ENCODE measurements at regions not wholly inside any gene's neighbourhood (a gene's known extent, or its start where the extent isn't known, plus 50 kb on each side); places are given as distances from the start of the nearest gene placed in this dataset.
"Not testable (repeated sequence)": the region's sequence is repeated elsewhere in the genome, so short reads cannot be mapped to it uniquely, and the experiment has no call there.

GRCh38 chr2:91565689-91566430 is 2874.4 kb downstream of the RPIA start:
- WGBS (ENCODE audit: insufficient coverage), result no CpG with 5 or more reads among the region's 7 CpGs
- H4K20me1 ChIP-seq (ENCODE audit: insufficient read depth, low read length); H3K4me2 ChIP-seq (replicated peaks; ENCODE audit: extremely low read depth, low read length, poor library complexity, severe bottlenecking); DNase-seq; H2AFZ ChIP-seq (ENCODE audit: insufficient read depth, low read depth, low read length, poor library complexity, severe bottlenecking); H3K4me1 Mint-ChIP-seq; H3K9me3 ChIP-seq (replicated peaks in 1 of 2; ENCODE audit: control insufficient read depth in 1 of 2, insufficient read depth in 1 of 2, low read length in 2 of 2); intact Hi-C loops (cut with micrococcal nuclease); H3K9me3 Mint-ChIP-seq; H3K36me3 Mint-ChIP-seq; H3K27ac ChIP-seq (ENCODE audit: low read depth in 1 of 2, low read length in 2 of 2); H3K4me3 ChIP-seq (replicated peaks in 1 of 3; ENCODE audit: low read depth in 2 of 3, low read length in 3 of 3); H3K4me1 ChIP-seq (ENCODE audit: control insufficient read depth in 1 of 2, insufficient read depth in 2 of 2, low read length in 2 of 2); H3K79me2 ChIP-seq (ENCODE audit: insufficient read depth, low read length); H3K9ac ChIP-seq (ENCODE audit: insufficient read depth, low read length, poor library complexity, severe bottlenecking); H3K27me3 Mint-ChIP-seq (ENCODE audit: low read depth in 3 of 3); H3K36me3 ChIP-seq (replicated peaks in 1 of 2; ENCODE audit: control insufficient read depth in 1 of 2, insufficient read depth in 2 of 2, low read length in 2 of 2); H3K4me3 Mint-ChIP-seq; H3K27me3 ChIP-seq (ENCODE audit: control insufficient read depth in 2 of 2, insufficient read depth in 2 of 2, low read length in 2 of 2); H3K27ac Mint-ChIP-seq: not testable (repeated sequence)

- H3K4me1 Mint-ChIP-seq, result not testable (repeated sequence)
These were observed 2875.1 kb downstream of the RPIA start for GRCh38 chr2:91566611-91567010.

GRCh38 chr2:91567546-91568335 is 2876.3 kb downstream of the RPIA start:
- intact Hi-C loops (cut with micrococcal nuclease); H3K79me2 ChIP-seq (ENCODE audit: insufficient read depth, low read length); H3K36me3 Mint-ChIP-seq; H3K4me1 Mint-ChIP-seq; H3K9ac ChIP-seq (ENCODE audit: insufficient read depth, low read length, poor library complexity, severe bottlenecking); H3K27ac ChIP-seq (ENCODE audit: low read depth in 1 of 2, low read length in 2 of 2); DNase-seq; H3K36me3 ChIP-seq (replicated peaks in 1 of 2; ENCODE audit: control insufficient read depth in 1 of 2, insufficient read depth in 2 of 2, low read length in 2 of 2); H4K20me1 ChIP-seq (ENCODE audit: insufficient read depth, low read length); H3K4me3 Mint-ChIP-seq; H3K4me2 ChIP-seq (replicated peaks; ENCODE audit: extremely low read depth, low read length, poor library complexity, severe bottlenecking); H3K9me3 ChIP-seq (replicated peaks in 1 of 2; ENCODE audit: control insufficient read depth in 1 of 2, insufficient read depth in 1 of 2, low read length in 2 of 2); H3K27me3 ChIP-seq (ENCODE audit: control insufficient read depth in 2 of 2, insufficient read depth in 2 of 2, low read length in 2 of 2); H3K4me1 ChIP-seq (ENCODE audit: control insufficient read depth in 1 of 2, insufficient read depth in 2 of 2, low read length in 2 of 2); H2AFZ ChIP-seq (ENCODE audit: insufficient read depth, low read depth, low read length, poor library complexity, severe bottlenecking); H3K27me3 Mint-ChIP-seq (ENCODE audit: low read depth in 3 of 3); H3K4me3 ChIP-seq (replicated peaks in 1 of 3; ENCODE audit: low read depth in 2 of 3, low read length in 3 of 3); H3K27ac Mint-ChIP-seq: not testable (repeated sequence)
- H3K9me3 Mint-ChIP-seq, result peaks cover 4 to 10% (median 6%) of the 10 kb centered on the region in 7 donors
- 89% methylated on average over 5 of the region's 18 CpGs for WGBS (ENCODE audit: insufficient coverage)

More at GRCh38 chr2:91566611-91567010, 2875.1 kb downstream of the RPIA start:
- H3K9ac ChIP-seq (ENCODE audit: insufficient read depth, low read length, poor library complexity, severe bottlenecking); H3K27me3 Mint-ChIP-seq (ENCODE audit: low read depth in 3 of 3); DNase-seq; H3K9me3 ChIP-seq (replicated peaks in 1 of 2; ENCODE audit: control insufficient read depth in 1 of 2, insufficient read depth in 1 of 2, low read length in 2 of 2); H3K27ac ChIP-seq (ENCODE audit: low read depth in 1 of 2, low read length in 2 of 2); H3K27ac Mint-ChIP-seq; H2AFZ ChIP-seq (ENCODE audit: insufficient read depth, low read depth, low read length, poor library complexity, severe bottlenecking); H3K36me3 ChIP-seq (replicated peaks in 1 of 2; ENCODE audit: control insufficient read depth in 1 of 2, insufficient read depth in 2 of 2, low read length in 2 of 2); H3K36me3 Mint-ChIP-seq; intact Hi-C loops (cut with micrococcal nuclease); H3K27me3 ChIP-seq (ENCODE audit: control insufficient read depth in 2 of 2, insufficient read depth in 2 of 2, low read length in 2 of 2); H3K4me2 ChIP-seq (replicated peaks; ENCODE audit: extremely low read depth, low read length, poor library complexity, severe bottlenecking); H3K4me3 Mint-ChIP-seq; H4K20me1 ChIP-seq (ENCODE audit: insufficient read depth, low read length); H3K79me2 ChIP-seq (ENCODE audit: insufficient read depth, low read length); H3K4me3 ChIP-seq (replicated peaks in 1 of 3; ENCODE audit: low read depth in 2 of 3, low read length in 3 of 3); H3K4me1 ChIP-seq (ENCODE audit: control insufficient read depth in 1 of 2, insufficient read depth in 2 of 2, low read length in 2 of 2): not testable (repeated sequence)
- peaks cover 4 to 12% (median 5%) of the 10 kb centered on the region in 7 donors for H3K9me3 Mint-ChIP-seq
- no CpG with 5 or more reads among the region's 8 CpGs for WGBS (ENCODE audit: insufficient coverage)

- H3K27ac ChIP-seq (ENCODE audit: low read depth in 1 of 2, low read length in 2 of 2); H3K9ac ChIP-seq (ENCODE audit: insufficient read depth, low read length, poor library complexity, severe bottlenecking); H3K36me3 Mint-ChIP-seq; H3K27me3 ChIP-seq (ENCODE audit: control insufficient read depth in 2 of 2, insufficient read depth in 2 of 2, low read length in 2 of 2); intact Hi-C loops (cut with micrococcal nuclease); H2AFZ ChIP-seq (ENCODE audit: insufficient read depth, low read depth, low read length, poor library complexity, severe bottlenecking); H3K4me1 ChIP-seq (ENCODE audit: control insufficient read depth in 1 of 2, insufficient read depth in 2 of 2, low read length in 2 of 2); H3K27ac Mint-ChIP-seq; H3K9me3 ChIP-seq (replicated peaks in 1 of 2; ENCODE audit: control insufficient read depth in 1 of 2, insufficient read depth in 1 of 2, low read length in 2 of 2); H3K36me3 ChIP-seq (replicated peaks in 1 of 2; ENCODE audit: control insufficient read depth in 1 of 2, insufficient read depth in 2 of 2, low read length in 2 of 2); H3K4me2 ChIP-seq (replicated peaks; ENCODE audit: extremely low read depth, low read length, poor library complexity, severe bottlenecking); H4K20me1 ChIP-seq (ENCODE audit: insufficient read depth, low read length); H3K4me3 Mint-ChIP-seq; H3K27me3 Mint-ChIP-seq (ENCODE audit: low read depth in 3 of 3); H3K4me3 ChIP-seq (replicated peaks in 1 of 3; ENCODE audit: low read depth in 2 of 3, low read length in 3 of 3); H3K79me2 ChIP-seq (ENCODE audit: insufficient read depth, low read length); DNase-seq; H3K4me1 Mint-ChIP-seq: not testable (repeated sequence)
- peaks cover 4 to 10% (median 6%) of the 10 kb centered on the region in 7 donors for H3K9me3 Mint-ChIP-seq
- WGBS (ENCODE audit: insufficient coverage), result 100% methylated on average over 2 of the region's 25 CpGs
These were observed 2877.2 kb downstream of the RPIA start for GRCh38 chr2:91568391-91569338.
